ENCODE measurements at regions not wholly inside any gene's neighbourhood (a gene's known extent, or its start where the extent isn't known, plus 50 kb on each side); places are given as distances from the start of the nearest gene placed in this dataset.

GRCh38 chr1:55839221-55839620, 624.1 kb upstream of the USP24 start:
- DNase-seq = no peak

GRCh38 chr1:55836086-55836485, 620.9 kb upstream of the USP24 start:
- no peak for DNase-seq

GRCh38 chr1:55833529-55834091, 618.4 kb upstream of the USP24 start:
- peak; percentile 48 for DNase-seq

GRCh38 chr1:55831759-55832158, 616.6 kb upstream of the USP24 start:
- DNase-seq = no peak

GRCh38 chr1:55828044-55828443, 612.9 kb upstream of the USP24 start:
- DNase-seq = peak; percentile 56

- peak; percentile 95 for DNase-seq
Measured at GRCh38 chr1:55827350-55827749, 612.2 kb upstream of the USP24 start.

- DNase-seq = no peak
Measured at GRCh38 chr1:55826381-55827080, 611.4 kb upstream of the USP24 start.

- DNase-seq = no peak
Measured at GRCh38 chr1:55825461-55825860, 610.3 kb upstream of the USP24 start.

- DNase-seq = no peak
Measured at GRCh38 chr1:55824251-55824640, 609.1 kb upstream of the USP24 start.

- peak; percentile 59 for DNase-seq
Measured at GRCh38 chr1:55823541-55824250, 608.5 kb upstream of the USP24 start.

GRCh38 chr1:55822891-55823290, 607.7 kb upstream of the USP24 start:
- no peak for DNase-seq

- no peak for DNase-seq
Measured at GRCh38 chr1:55821234-55821633, 606.1 kb upstream of the USP24 start.

GRCh38 chr1:55820501-55820900, 605.3 kb upstream of the USP24 start:
- no peak for DNase-seq

- no peak for DNase-seq
Measured at GRCh38 chr1:55819011-55819410, 603.8 kb upstream of the USP24 start.

- DNase-seq = no peak
Measured at GRCh38 chr1:55816456-55817426, 601.6 kb upstream of the USP24 start.

- DNase-seq = no peak
Measured at GRCh38 chr1:55815745-55816455, 600.7 kb upstream of the USP24 start.

- no peak for DNase-seq
Measured at GRCh38 chr1:55814967-55815366, 599.8 kb upstream of the USP24 start.

GRCh38 chr1:55813618-55814017, 598.5 kb upstream of the USP24 start:
- DNase-seq = peak; percentile 59

- peak; percentile 24 for DNase-seq
Measured at GRCh38 chr1:55812281-55812680, 597.1 kb upstream of the USP24 start.

- no peak for DNase-seq
Measured at GRCh38 chr1:55808263-55808662, 593.1 kb upstream of the USP24 start.

- DNase-seq = no peak
Measured at GRCh38 chr1:55803429-55803828, 588.3 kb upstream of the USP24 start.

- no peak for DNase-seq
Measured at GRCh38 chr1:55801481-55801880, 586.3 kb upstream of the USP24 start.
